ENCODE measurements at regions not wholly inside any gene's neighbourhood (a gene's known extent, or its start where the extent isn't known, plus 50 kb on each side); places are given as distances from the start of the nearest gene placed in this dataset.

- DNase-seq: no peak
Observed at GRCh38 chr16:73232555-73233328, 184.8 kb upstream of the ZFHX3 start.

- no peak for DNase-seq
Observed at GRCh38 chr16:73231944-73232554, 184.1 kb upstream of the ZFHX3 start.

- DNase-seq: no peak
Observed at GRCh38 chr16:73231379-73231778, 183.5 kb upstream of the ZFHX3 start.

DNA sequence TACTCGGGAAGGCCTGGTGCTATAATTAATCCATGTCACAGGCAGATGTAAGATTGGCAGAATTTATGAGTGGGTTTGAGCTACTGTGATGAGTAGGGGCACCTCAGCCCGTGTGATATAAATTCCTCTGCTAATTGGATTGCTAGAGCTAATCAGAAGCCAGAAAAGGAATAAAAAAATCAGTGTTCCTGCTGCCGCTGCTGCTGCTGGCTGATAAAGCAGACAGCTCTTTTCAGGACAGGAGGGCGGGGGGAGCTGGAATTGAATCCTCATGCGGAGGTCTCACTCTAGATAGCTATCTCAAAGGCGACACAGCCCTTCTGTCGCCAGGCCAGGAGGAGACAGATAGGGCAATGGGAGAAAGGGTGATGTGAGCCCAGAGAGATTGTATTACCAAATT is 182.7 kb upstream of the ZFHX3 start:
- DNase-seq: no peak

GRCh38 chr16:73228649-73229048 is 180.7 kb upstream of the ZFHX3 start:
- no peak for DNase-seq

DNA sequence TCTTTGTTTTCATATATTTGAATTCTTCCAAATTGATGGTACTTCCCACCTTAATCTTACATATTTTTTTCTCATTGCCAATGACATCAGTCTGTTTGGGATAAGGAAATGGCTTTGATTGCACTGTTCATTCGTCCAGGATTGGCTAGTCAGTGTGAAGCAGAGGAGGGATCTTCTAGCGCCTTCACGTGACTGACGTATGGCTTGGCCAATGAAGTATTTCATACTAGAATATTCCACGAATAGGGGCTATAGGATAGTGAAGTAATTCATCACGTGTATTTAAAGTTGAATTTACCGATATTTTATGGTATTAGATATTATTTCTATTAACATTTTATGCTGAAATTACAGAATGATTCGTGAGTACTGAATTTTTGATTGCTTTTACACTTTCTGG is 178.7 kb upstream of the ZFHX3 start:
- no peak for DNase-seq

DNA sequence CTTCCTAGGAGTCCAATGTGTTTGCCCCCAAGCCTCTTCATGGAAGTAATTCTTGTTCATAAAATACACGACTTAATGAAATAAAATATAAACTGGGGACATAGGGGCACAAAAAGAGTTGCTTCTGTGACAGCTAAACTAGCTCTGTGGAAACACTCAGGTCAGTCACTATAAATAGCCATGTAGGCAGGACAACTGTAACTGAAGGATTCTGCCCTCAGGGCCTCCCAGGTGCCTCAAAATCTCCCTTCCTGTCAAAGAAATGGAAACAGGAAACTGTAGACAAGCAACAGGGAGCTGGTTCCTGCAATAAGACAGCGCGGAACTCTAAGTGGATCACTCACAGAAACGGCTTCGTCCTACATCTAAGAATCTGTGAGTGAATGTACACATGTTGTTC is 178.1 kb upstream of the ZFHX3 start:
- no peak for DNase-seq

DNA sequence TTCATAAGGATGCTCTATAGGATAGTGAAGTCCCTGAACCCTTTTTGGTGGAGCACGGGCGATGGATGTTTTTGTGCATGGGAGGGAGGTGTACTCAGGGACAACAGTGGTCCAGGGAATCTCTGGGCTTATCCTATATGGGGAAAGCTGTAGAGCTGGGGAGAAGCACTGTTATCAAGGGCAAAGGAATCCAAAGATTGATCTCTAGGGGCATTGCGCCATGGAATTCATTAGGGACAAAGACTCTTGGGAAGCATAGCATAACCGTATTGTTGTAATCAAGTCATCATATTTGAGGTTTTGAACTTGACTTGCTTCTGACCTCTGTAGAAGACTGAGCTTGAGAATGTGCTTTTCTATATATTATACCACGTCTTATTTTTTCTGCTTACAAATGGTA is 172.9 kb upstream of the ZFHX3 start:
- DNase-seq: no peak

DNA sequence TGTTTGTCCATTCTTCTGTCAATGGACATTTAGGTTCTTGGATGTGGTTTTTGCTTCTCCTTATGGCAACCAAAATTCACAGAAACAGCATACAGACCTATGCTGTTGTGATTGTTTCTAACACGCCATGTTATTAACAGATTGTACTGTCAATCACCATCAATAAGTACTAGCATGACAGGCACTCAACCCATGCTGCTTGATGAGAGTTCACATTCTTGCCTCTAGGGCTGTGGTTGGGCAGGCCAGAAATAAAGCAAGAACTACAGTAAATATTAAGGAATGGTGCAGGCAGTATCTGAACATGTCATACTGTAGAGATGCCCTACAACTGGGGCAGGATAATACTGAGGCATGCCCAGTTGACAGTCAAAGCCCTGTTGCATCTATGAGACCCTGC is 171.2 kb upstream of the ZFHX3 start:
- DNase-seq: no peak

- DNase-seq: no peak
Observed at GRCh38 chr16:73217654-73218053, 169.7 kb upstream of the ZFHX3 start.

DNA sequence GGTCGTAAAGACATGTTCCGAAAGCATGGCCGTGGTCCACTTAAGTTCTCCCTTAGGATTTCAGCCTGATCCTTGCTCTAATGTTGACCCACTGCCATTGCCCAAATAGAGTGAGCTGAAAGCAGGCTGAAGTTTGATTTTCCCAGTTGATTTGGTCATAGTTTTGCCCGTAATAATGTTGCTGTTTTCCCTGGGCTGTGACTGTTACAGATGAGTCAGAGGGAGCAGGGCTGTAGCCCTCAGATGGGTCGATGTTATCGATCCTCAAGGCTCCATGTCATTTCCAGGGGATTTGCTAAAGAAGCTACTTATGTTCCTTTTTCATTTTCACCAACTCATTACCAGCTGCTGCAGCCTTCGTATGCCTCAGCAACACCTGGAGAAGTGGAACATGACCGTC is 169.0 kb upstream of the ZFHX3 start:
- no peak for DNase-seq

- no peak for DNase-seq
Observed at GRCh38 chr16:73215678-73216377, 167.9 kb upstream of the ZFHX3 start.

DNA sequence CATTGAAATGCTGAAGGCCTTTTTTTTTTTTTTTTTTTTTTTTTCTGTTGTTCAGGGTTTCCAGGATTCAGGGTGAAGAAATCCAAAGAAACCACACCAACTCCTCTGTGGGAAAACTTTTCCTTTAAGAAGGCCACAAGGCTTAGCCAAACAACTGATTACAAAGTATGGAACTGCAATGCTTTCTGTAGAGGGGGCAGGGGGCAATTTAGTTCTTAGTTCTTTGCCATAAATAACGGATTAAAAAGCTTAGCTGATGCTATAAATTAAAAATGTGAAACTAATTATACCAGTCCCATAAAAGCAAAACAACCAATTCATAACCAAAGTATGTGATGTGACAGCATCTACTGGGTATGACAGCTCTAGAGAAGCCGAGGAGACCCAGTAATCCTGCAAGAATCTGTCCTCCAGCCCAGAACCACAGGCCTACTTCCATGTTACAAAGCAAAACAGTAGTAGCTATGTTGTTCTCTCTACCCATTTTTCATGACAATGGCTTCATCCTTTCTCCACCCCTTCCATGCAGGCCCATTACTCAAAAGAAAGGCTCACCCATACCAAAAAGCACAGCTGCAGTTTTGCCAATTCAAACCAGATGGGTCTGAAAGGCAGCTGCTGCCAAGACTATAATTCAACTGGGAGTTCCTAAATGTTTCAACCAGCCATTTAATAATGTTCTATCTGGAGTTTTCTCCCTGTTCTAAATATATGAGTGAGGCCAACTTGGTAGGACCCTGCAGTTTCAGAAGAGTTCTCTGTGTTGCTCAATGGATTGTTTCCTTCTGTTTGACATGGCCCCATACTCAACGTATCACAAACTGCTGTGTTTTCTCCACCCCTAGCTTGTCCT is 167.1 kb upstream of the ZFHX3 start:
- DNase-seq: no peak

DNA sequence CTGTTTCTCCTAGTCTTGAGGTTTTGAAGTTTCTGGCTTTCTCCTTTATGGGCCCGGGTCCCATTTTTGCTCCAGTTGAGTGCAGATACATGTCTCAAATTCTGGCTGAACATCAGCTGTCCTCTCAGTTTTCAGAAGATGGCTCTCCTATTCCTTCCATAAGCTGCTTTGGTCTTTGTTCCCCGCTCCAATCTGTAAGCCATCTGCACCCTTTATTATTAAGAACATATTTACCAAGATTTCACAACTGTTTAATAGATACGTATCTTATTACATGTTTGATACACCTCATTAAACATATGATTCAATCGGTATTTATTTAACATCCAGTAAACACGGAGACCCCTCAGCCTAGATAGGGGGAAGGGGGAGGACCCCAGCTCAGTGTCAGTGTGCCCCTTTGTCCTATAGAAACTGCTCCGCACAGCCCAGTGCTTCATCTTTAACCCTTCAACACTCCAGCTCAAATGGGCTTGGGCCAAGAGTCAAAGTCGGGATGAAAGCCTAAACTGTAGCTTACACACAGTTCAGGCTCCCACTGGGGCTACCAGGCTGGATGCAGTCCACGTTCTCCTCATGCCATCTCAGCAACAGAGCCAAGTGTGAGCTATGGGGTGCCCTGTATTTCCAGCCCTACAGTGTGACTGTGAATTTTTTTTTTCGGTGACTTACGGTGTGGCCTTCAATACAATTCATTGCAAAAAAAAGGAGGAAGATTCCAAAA is 166.0 kb upstream of the ZFHX3 start:
- no peak for DNase-seq

GRCh38 chr16:73212431-73212830 is 164.5 kb upstream of the ZFHX3 start:
- no peak for DNase-seq

- DNase-seq: no peak
Observed at GRCh38 chr16:73210686-73211085, 162.8 kb upstream of the ZFHX3 start.

DNA sequence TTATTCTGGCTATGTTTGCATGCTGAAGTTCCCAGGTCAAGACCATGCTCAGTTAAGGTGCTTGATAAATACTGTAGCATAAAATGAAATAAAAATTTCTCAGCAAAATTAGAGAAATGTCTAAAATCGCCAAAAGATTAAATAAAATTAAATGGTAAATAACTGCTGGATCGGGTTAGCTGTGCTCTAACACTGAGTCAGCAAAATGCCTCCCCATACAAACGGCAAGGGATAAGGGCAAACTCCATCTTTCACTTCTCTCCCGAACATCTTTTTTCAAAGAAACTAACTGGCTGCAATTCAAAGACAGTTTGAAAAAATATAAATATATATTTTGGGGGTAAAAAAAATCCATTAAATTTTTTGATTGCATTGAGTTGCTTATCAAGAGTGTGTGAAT is 162.2 kb upstream of the ZFHX3 start:
- DNase-seq: no peak

GRCh38 chr16:73209190-73209589 is 161.3 kb upstream of the ZFHX3 start:
- DNase-seq: no peak

- DNase-seq: no peak
Observed at GRCh38 chr16:73206151-73206707, 158.3 kb upstream of the ZFHX3 start.

DNA sequence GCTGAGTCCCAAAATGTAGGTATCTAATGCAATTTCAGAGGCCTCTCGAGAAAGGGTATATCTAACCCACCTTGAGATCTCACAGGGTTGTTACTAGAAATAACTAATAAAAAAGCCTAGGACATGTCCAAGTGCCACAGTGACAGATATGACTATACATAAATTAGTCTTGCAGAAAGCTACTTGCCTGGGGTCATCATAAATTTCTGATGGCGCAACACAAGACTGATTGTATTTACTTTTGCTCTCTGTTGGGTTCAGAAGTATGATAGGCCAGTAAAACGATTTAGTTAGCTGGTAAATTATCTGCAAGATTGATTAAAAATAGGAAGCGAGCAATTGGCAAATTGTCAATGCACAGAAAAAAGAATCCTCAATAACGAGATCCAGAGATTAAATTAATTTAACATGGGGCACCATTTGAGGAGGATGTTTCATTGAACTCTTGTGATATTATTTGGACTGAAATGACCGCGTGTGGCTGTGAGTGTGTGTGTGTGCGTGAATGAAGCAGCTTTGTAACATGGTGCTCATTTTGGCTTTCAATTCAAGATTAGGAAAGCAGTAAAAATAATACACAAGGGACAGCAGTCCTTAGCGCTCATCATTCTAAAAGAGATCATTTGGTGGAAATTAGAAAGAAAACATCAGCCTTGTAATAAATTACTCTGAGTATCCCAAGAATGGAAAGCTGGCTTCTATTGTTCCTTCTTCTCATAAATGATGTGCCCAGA is 157.4 kb upstream of the ZFHX3 start:
- no peak for DNase-seq

- no peak for DNase-seq
Observed at GRCh38 chr16:73204359-73205152, 156.6 kb upstream of the ZFHX3 start.
